Smooth muscle cell of the brain vasculature (primary cell): ENCODE measurements at regions not wholly inside any gene's neighbourhood (a gene's known extent, or its start where the extent isn't known, plus 50 kb on each side); places are given as distances from the start of the nearest gene placed in this dataset.

Experiments used
- DNase-seq: peaks from one replicate; pipeline ENCODE4 v3.0.0-alpha.2; 2012; ENCODE audit warnings: low read depth, low spot score

- no peak for DNase-seq
These were observed 160.9 kb upstream of the SLC1A4 start for GRCh38 chr2:64828261-64828660.

DNA sequence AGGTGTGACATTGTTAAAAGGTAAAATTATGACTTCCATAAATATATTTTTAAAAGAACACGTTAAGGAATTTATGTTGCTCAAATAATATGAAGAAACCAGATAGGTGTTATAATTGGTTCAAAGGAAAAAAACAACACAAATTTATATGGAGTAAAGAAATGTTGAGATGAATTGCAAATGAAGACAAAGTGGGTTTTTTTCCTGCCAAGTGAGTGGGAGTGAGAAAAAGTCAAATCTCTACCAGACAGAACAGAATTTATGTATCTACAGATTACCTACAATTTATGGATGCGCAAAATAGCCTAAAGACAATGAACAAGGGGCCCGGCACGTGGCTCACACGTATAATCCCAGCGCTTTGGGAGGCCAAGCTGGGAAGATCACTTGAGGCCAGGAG lies 159.7 kb upstream of the SLC1A4 start:
- DNase-seq: no peak

GRCh38 chr2:64831134-64831976 lies 157.8 kb upstream of the SLC1A4 start:
- DNase-seq: peak; percentile 49

- DNase-seq: no peak
These were observed 157.2 kb upstream of the SLC1A4 start for GRCh38 chr2:64831977-64832328.

- DNase-seq: no peak
These were observed 156.3 kb upstream of the SLC1A4 start for GRCh38 chr2:64832936-64833335.

GRCh38 chr2:64836566-64836965 lies 152.6 kb upstream of the SLC1A4 start:
- no peak for DNase-seq

- no peak for DNase-seq
These were observed 152.0 kb upstream of the SLC1A4 start for GRCh38 chr2:64837116-64837731.

GRCh38 chr2:64837925-64838641 lies 151.1 kb upstream of the SLC1A4 start:
- no peak for DNase-seq

- no peak for DNase-seq
These were observed 150.4 kb upstream of the SLC1A4 start for GRCh38 chr2:64838817-64839216.

DNA sequence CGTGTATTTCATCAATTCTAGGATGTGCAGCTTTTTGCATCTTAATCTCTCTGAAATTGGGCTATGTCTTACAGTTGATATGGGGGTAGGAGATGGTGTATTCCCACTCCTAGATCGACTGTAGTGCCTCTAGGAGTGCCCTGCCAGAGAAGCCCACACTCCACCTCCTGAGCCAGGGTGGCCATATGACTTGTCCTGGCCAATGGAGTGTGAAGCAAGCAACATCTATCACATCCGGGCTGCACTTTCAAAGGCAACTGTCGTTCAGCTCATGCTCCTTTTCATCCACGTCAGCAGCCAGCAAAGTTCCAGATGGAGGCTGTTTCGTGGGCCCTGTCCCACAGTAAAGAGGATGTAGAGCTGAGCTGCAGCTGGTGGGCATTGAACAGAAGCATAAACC lies 149.4 kb upstream of the SLC1A4 start:
- DNase-seq: no peak

GRCh38 chr2:64840426-64840881 lies 148.7 kb upstream of the SLC1A4 start:
- no peak for DNase-seq

GRCh38 chr2:64841461-64841860 lies 147.7 kb upstream of the SLC1A4 start:
- no peak for DNase-seq

DNA sequence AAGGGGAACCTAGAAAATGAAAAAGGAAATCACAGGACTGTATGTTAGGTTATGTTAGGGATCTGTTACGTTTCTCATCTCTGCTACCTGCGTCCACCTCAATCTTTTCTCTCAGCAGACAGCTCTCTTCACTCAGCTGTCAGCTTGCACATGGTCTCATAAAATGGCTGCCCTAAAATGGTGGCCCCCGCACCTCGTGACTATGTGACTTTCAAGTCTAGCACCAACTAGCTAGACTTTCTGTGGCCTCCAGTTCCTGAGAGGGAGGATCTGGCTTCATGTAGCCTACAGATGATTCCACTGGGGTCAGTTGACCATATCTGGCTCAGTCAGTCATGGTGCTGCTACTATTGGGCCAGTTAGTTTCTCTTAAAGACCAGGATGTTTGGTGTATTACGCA lies 147.2 kb upstream of the SLC1A4 start:
- DNase-seq: no peak

- DNase-seq: no peak
These were observed 145.1 kb upstream of the SLC1A4 start for GRCh38 chr2:64844087-64844486.

- DNase-seq: no peak
These were observed 143.8 kb upstream of the SLC1A4 start for GRCh38 chr2:64845273-64845905.

GRCh38 chr2:64846177-64846576 lies 143.0 kb upstream of the SLC1A4 start:
- DNase-seq: no peak

- no peak for DNase-seq
These were observed 141.3 kb upstream of the SLC1A4 start for GRCh38 chr2:64847930-64848329.

DNA sequence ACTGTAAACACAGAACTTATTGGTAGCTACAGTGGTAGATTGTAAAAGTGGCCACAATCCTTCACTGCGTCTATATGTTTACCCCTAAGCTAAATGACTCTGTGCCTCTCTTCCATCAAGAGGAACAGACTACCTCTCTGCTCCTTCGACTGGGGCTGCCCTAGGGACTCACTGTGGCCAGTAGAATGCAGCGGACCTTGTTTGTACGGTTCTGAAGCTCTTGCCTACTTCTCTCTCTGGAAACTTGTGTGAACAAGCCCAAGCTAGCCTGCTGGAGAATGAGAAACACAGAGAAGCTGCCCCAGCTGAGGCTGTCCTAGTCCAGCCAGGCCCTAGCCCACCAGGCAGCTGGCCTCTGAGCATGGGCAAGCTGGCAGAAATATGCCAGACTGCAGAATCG lies 140.8 kb upstream of the SLC1A4 start:
- DNase-seq: no peak

DNA sequence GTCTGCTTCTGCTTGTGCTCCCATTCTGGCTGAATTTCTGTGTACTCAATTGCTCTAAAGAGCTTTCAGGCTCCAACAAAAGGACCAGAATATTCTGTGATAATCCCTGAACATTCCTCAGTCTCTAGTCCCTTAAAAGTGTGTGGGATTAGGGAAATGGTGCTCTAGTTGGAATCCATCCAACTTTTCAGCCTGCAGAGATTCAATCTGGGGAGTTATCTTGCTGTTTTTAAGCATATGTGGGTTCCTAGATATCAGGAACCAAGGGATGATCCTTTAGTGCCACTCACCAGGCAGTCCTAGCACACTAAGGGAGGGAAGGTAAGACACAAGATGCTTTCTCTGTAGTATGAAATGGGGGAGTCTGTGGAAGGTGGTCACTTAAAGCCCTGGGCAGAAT lies 140.3 kb upstream of the SLC1A4 start:
- DNase-seq: no peak

DNA sequence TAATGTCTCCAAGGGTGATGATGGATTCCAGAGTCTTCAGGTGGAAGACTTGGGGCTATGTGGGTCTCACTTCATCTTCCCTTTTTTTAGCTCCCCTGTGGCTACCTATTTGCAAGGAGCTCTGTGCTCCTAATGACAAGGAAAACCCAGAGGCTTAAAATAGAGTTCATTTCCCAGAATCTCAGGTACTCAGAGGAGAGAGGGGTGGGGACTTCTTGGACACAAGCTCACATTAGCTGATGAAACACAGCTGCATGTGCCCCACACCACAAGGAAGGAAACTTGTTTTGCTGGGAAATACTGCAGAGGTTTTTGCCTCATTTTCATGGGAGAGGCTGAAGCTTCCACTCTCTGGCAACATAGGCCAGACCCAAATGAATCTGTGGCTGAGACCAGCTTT lies 138.6 kb upstream of the SLC1A4 start:
- no peak for DNase-seq

DNA sequence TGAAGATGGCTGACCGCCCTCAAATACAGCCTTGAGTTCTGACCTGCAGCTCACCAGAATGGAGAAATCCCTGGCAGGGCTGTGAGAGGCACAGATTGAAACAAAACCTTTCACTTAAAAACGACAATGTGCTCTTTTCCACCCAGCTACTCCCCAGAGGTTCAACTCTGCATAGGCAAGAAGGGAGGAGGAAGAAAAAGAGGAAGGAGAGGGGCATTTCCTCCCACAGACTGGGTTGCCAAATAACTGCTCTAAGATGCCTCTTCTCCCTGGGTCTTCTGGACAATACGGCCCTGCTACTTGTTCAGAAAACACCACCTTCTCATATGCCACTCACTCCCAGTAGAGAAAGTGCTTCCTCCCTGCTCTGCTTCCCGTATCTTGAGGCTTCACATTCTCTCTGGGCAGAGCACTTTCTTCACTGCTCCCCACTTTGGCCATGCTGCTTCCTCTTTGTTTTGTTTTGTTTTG lies 136.4 kb upstream of the SLC1A4 start:
- DNase-seq: no peak

DNA sequence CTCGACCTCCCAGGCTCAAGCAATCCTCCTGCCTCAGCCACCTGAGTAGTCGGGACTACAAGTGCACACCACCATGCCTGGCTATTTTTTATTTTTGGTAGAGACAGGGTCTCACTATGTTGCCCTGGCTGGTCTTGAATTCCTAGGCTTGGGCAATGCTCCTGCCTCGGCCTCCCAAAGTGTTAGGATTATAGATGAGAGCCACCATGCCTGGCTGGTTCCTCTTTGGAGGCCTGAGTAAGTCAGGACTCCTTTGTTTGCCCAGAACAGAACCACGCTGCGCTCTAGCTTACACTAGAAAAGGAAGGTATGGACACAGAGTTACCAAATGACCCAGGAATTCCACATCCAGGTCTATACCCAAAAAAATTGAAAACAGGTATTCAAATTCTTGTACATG lies 135.9 kb upstream of the SLC1A4 start:
- no peak for DNase-seq
